Fibroblast of mammary gland (primary cell): ENCODE measurements at regions not wholly inside any gene's neighbourhood (a gene's known extent, or its start where the extent isn't known, plus 50 kb on each side); places are given as distances from the start of the nearest gene placed in this dataset.

Source experiments
- DNase-seq: peaks from one replicate; pipeline ENCODE4 v3.0.0-alpha.2; 2010; ENCODE audit warnings: low read depth
- H3K4me3 ChIP-seq: 2 replicates; pipeline ENCODE4 v1.5.1; 2011; ENCODE audit warnings: low read depth, mild to moderate bottlenecking, low read length, moderate library complexity; ENCODE audit not compliant: control insufficient read depth
- CTCF ChIP-seq: conservative IDR thresholded peaks from 2 replicates; pipeline ENCODE4 v1.5.1; 2011; ENCODE audit warnings: low read depth, low read length, inconsistent platforms; ENCODE audit not compliant: control insufficient read depth, insufficient read depth

GRCh38 chr6:6781172-6781872, 192.8 kb downstream of the LY86 start:
- peak; percentile 88 for DNase-seq
- H3K4me3 ChIP-seq: no peak overlapping the region
- no peak for TF ChIP-seq CTCF

- DNase-seq: peak; percentile 43
- no peak for TF ChIP-seq CTCF
- H3K4me3 ChIP-seq: no peak overlapping the region
Observed at GRCh38 chr6:6781873-6782227, 193.3 kb downstream of the LY86 start.

- DNase-seq: peak; percentile 12
- TF ChIP-seq CTCF: no peak
- H3K4me3 ChIP-seq: no peak overlapping the region
Observed at GRCh38 chr6:6783721-6784120, 195.2 kb downstream of the LY86 start.

- peak; percentile 19 for DNase-seq
- no peak overlapping the region for H3K4me3 ChIP-seq
- no peak for TF ChIP-seq CTCF
Observed at GRCh38 chr6:6784514-6785162, 196.1 kb downstream of the LY86 start.

GRCh38 chr6:6785163-6785521, 196.6 kb downstream of the LY86 start:
- H3K4me3 ChIP-seq: no peak overlapping the region
- no peak for TF ChIP-seq CTCF
- peak; percentile 23 for DNase-seq

GRCh38 chr6:6788394-6789032, 200.0 kb downstream of the LY86 start:
- DNase-seq: peak; percentile 29
- H3K4me3 ChIP-seq: no peak overlapping the region
- TF ChIP-seq CTCF: peak; percentile 62
